GM06990 (cell line): ENCODE measurements at regions not wholly inside any gene's neighbourhood (a gene's known extent, or its start where the extent isn't known, plus 50 kb on each side); places are given as distances from the start of the nearest gene placed in this dataset.
"Not testable (repeated sequence)": the region's sequence is repeated elsewhere in the genome, so short reads cannot be mapped to it uniquely, and the experiment has no call there.

Experiments
- DNase-seq: peaks from one replicate; pipeline ENCODE4 v3.0.0-alpha.2; 2011; ENCODE audit not compliant: insufficient read length; ENCODE audit errors: extremely low read depth
- H3K27me3 ChIP-seq: replicated peaks from 2 replicates; pipeline ENCODE4 v1.6.0; 2011; ENCODE audit warnings: low read length; ENCODE audit not compliant: control insufficient read depth, insufficient read depth
- H3K36me3 ChIP-seq: 2 replicates; pipeline ENCODE4 v1.5.1; 2011; ENCODE audit warnings: low read length; ENCODE audit not compliant: control insufficient read depth, insufficient read depth
- H3K4me3 ChIP-seq: replicated peaks from 2 replicates; pipeline ENCODE4 v1.5.1; 2011; ENCODE audit warnings: low read depth, mild to moderate bottlenecking, control low read depth, low read length
- CTCF ChIP-seq: IDR thresholded peaks from 2 replicates; pipeline ENCODE4 v1.5.1; 2011; ENCODE audit warnings: low read length, control low read depth, mild to moderate bottlenecking, inconsistent platforms; ENCODE audit not compliant: insufficient read depth, poor library complexity, severe bottlenecking

GRCh38 chr19:30286378-30286777 is 85.8 kb upstream of the ZNF536 start:
- DNase-seq = no peak
- TF ChIP-seq CTCF = no peak

GRCh38 chr19:30287259-30287658 is 84.9 kb upstream of the ZNF536 start:
- no peaks in the 10 kb centered on the region for H3K36me3 ChIP-seq
- no peaks in the 10 kb centered on the region for H3K27me3 ChIP-seq
- no peak overlapping the region for H3K4me3 ChIP-seq
- DNase-seq = no peak
- TF ChIP-seq CTCF = no peak

More at GRCh38 chr19:30286378-30286777, 85.8 kb upstream of the ZNF536 start:
- Histone ChIP-seq H3K27me3 (no peaks in the 10 kb centered on the region), H3K4me3 (no peak overlapping the region), H3K36me3 (no peaks in the 10 kb centered on the region)

GRCh38 chr19:30287973-30288372 is 84.2 kb upstream of the ZNF536 start:
- H3K27me3 ChIP-seq = no peaks in the 10 kb centered on the region
- no peak for TF ChIP-seq CTCF
- H3K4me3 ChIP-seq = no peak overlapping the region
- DNase-seq = no peak
- no peaks in the 10 kb centered on the region for H3K36me3 ChIP-seq

- no peak for DNase-seq
- Histone ChIP-seq H3K4me3 (no peak overlapping the region), H3K36me3 (no peaks in the 10 kb centered on the region), H3K27me3 (no peaks in the 10 kb centered on the region)
- TF ChIP-seq CTCF = no peak
Observed at GRCh38 chr19:30288911-30289310, 83.3 kb upstream of the ZNF536 start.

- no peak overlapping the region for H3K4me3 ChIP-seq
- TF ChIP-seq CTCF = no peak
- no peaks in the 10 kb centered on the region for H3K36me3 ChIP-seq
- no peaks in the 10 kb centered on the region for H3K27me3 ChIP-seq
- no peak for DNase-seq
Observed at GRCh38 chr19:30289336-30289735, 82.8 kb upstream of the ZNF536 start.

- not testable (repeated sequence) for DNase-seq, H3K36me3 ChIP-seq
Observed at GRCh38 chr19:30290805-30291204, 81.4 kb upstream of the ZNF536 start.

More at GRCh38 chr19:30290805-30291204, 81.4 kb upstream of the ZNF536 start:
- H3K4me3 ChIP-seq, H3K27me3 ChIP-seq: not testable (repeated sequence)
